GM21360 (cell line): ENCODE measurements at regions not wholly inside any gene's neighbourhood (a gene's known extent, or its start where the extent isn't known, plus 50 kb on each side); places are given as distances from the start of the nearest gene placed in this dataset.
"Not testable (repeated sequence)": the region's sequence is repeated elsewhere in the genome, so short reads cannot be mapped to it uniquely, and the experiment has no call there.

Experiments used
- ATAC-seq: cut with Tn5 transposase; IDR thresholded peaks from one replicate; pipeline ENCODE4 v1.9.1; 2021; ENCODE audit warnings: mild to moderate bottlenecking, moderate library complexity; ENCODE audit not compliant: unreplicated experiment

DNA sequence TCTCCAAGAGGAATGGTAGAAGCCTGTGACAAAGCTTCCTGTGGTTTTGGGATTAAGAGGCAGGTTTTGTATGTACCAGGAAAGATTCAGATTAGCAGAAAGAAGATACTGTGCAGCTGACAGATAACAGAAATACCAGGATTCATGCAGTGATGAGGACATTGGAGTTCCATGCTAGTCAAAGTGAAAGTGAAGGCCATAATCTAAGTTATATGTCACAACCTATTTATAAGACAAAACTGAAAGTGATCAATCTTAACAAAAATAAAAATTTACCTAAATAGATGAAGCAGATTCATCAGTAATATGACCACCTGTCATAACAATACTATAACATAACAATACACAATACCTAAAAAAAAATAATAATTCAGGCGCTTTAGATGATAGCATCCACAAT lies 1305.2 kb upstream of the PCDH9 start:
- peak; percentile 93 for ATAC-seq

DNA sequence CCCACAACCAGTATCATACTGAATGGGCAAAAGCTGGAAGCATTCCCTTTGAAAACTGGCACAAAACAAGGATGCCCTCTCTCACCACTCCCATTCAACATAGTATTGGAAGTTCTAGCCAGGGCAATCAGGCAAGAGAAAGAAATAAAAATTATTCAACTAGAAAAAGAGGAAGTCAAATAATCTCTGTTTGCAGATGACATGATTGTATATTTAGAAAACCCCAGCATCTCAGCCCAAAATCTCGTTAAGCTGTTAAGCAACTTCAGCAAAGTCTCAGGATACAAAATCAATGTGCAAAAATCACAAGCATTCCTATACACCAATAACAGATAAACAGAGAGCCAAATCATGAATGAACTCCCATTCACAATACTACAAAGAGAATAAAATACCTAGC lies 1297.0 kb upstream of the PCDH9 start:
- not testable (repeated sequence) for ATAC-seq

DNA sequence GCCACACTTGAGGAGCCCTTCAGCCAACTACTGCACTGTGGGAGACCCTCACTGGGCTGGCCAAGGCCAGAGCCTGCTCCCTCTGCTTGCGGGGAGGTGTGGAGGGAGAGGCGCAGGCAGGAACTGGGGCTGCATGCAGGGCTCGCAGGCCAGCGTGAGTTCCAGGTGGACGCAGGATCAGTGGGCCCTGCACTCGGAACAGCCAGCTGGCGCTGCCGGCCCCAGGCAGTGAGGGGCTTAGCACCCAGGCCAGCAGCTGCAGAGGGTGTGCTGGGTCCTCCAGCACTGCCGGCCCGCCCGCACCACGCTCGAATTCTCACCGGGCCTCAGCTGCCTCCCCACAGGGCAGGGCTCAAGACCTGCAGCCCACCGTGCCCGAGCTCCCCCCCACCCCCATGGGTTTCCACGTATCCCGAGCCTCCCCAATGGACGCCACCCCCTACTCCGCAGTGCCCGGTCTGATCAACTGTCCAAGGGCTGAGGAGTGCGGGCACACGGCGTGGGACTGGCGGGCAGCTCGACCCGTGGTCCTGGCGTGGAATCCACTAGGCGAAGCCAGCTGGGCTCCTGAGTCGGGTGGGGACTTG lies 1293.8 kb upstream of the PCDH9 start:
- no peak for ATAC-seq

DNA sequence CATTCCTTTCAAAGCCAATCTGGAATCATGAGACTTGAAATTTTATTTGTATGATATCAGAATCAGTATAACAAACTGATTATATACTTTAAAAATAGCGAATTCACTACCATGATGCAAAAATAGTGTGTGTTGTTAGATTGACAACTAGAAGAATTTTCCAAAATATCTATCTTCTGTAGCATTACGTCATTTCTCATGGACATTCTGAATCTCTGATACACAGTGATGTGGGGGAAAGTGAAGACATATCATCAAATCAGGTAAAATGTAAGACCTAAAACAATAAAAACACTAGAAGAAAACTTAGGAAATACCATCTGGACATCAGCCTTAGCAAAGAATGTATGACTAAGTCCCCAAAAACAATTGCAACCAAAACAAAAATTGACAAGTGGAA lies 1292.0 kb upstream of the PCDH9 start:
- no peak for ATAC-seq

DNA sequence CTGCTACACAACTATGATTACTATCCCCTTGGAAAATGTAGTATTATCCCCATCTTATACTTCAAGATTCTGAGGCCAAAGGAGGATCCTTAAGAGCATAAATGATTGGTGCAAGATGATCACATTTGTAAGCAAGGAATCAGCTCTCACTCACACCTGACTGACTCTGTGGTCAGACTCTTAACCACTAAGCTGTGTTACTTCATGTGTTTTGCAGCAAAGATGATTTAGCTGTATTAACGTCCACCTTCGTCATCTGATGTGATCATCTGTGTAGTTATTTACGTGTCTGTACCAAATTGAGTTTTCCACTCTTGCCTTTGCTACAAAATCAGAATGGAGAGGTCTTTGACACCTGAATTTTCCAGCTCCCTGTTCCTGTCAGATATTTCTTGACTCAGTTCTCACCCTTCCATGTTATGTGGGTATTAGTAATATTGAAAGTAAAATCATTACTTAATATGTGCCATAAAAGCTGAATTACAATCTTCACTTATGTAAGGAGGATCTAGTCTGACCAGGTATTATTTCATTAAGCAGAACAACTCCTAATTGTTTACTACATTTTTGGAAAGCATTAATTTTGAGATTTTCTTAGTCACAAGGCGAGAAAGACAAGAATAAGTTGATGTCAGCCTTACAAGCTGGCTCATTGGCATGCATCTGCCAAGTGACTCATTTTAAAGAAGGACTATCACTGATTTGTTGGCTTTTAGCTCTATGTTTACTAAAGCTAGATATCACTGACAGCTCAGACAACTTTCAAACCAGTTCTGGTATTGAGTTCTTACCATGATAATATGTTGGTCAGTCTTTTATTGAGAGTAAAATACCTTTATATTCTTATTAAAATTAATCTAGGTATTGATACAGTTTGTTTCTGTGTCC lies 1279.8 kb upstream of the PCDH9 start:
- peak; percentile 88 for ATAC-seq

DNA sequence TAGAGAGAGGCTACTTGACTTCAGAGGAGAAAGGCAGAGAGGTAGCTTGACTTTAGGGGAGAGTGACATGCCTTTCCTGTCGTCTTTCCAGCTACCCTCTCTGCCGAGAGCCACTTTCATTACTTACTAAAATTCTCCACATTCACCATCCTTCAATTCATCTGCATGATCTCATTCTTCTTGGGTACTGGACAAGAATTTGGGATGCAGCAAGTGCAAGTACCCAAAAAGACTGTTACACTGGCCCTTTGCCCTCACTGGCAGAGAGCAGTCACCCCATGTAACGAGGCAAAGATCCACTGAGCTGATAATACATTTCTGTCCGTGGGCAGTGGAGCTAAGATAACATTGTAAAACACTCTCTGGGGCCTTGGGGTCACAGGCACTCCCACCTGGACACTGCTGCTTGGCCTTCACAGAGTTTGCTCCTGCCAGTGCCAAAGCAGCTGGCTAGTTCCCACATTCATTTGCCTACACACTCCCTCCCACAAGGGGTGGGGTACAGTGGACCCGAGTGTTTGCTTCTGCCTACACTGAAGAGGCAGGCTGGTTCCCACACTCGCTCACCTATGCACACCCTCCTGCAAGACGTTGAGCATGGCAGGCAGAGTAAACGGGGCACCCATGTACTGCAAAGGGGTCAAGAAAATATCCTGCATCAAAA lies 1276.9 kb upstream of the PCDH9 start:
- no peak for ATAC-seq

DNA sequence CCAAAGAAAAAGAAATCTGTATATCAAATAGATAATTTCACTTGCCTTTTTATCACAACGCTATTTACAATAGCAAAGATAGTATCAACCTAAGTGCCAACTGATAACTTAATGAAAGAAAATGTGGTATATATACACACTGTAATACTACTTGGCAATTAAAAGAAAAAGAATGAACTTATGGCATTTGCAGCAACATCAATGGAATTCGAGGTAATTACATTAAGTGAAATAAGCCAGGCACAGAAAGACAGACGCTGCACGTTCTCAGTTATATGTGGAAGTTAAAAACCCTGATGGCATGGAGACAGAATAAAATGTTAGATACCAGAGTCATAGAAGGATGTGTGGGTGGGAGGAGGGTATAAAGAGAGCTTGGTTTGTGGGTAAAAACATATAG lies 1260.5 kb upstream of the PCDH9 start:
- no peak for ATAC-seq

DNA sequence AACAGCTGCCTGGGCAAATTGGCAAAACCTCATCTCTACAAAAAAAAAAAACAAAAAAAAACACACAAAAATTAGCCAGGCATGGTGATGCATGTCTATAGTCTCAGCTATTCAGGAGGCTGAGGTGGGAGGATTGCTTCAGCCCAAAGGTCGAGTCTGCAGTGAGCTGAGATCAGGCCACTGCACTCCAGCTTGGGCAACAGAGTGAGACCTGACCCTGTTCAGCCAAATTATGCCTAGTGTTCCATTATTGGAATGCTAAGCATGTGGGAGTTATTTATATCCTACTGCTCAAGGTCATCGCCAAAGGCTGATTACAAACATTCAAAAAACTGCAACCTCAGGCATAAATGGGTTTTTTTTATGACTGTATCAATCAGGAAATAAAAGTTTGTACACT lies 1251.0 kb upstream of the PCDH9 start:
- ATAC-seq, result no peak

DNA sequence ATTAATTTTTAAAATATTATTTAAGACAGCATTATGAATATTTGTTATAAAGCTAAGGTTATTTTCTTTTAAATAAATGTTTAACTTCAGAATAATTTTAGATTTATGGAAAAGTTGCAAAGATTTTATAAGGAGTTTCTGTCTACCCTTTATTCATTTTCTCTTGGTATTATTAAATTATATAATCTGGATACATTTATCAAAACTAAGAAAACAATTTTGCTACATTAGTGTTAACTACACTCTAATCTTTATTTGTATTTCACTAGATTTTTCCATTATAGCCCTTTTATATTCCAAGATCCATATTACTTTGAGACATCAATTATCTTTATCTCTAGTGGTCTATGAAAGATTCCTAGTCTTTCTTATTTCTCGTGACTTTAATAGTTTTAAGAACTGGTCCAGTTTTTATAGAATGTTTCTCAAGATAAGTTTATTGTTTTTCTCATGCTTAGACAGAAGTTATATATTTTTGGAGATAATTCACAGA lies 1243.7 kb upstream of the PCDH9 start:
- ATAC-seq, result no peak

DNA sequence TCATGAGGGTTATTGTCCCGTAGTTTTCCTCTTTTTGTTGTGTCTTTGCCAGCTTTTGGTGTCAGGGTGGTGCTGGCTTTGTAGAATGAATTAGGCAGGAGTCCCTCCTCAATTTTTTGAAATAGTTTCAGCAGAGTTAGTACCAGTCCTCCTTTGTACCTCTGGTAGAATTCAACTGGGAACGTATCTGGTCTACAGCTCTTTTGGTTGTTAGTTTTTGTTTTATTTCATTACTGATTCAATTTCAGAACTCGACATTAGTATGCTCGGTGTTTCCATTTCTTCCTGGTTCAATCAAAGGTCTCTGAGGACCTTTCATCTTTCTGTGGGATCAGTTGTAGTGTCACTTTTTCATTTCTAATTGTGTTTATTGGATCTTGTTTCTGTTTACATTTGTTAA lies 1237.0 kb upstream of the PCDH9 start:
- ATAC-seq, result no peak

DNA sequence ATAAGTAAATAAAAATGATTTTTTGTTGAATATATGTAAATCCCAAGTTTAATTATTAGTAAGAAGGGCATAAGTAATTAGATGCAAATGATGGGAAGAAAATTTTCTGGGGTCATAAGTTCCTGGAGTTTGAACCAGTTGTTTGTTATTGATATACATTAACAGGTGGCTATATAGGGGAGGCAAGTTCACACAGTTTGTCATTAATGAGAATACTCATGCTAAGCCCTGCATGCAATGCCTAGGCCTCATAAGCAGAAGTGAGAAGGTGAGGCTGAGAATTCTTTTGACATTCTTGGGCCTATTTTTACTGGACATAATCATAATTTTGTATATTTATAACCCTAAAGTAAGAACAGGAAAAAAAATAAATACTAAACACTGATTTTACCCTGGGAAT lies 1210.7 kb upstream of the PCDH9 start:
- ATAC-seq, result no peak

DNA sequence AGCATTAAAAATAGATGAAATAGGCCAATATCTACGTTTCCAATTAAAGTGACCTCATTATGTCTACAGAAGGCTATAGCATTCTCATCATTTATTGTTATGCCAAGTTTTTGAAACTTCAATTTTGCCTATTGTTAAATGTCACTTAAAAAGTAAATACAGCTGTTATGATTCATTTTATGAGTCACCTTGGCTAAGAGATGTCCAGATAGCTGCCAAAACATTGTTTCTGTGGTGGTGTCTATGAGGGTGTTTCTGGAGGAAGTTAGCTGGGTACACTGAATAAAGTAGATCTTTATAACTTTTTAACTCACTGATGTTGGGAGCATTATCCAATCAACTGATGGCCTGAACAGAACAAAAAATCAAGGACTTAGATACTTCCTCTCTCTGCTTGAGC lies 1209.7 kb upstream of the PCDH9 start:
- no peak for ATAC-seq

DNA sequence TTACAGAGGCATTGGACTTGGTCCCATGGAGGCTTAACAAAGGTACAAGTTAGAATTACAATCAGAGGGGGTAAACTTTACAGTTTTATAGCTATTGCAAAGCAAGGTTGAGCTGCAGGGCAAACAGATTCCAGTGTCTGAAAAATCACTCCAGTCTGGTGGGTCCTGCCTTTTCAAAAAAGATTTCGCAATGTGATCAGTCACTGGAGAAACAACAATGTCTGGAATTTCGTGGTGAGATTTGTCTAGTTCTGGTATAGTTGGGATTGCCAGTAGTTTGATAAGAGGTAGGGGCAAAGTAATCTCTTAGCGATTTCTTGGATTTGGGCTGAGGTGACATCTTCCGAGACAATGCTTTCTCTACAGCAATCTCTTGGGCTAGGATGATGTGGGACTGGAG lies 1198.2 kb upstream of the PCDH9 start:
- ATAC-seq, result no peak

DNA sequence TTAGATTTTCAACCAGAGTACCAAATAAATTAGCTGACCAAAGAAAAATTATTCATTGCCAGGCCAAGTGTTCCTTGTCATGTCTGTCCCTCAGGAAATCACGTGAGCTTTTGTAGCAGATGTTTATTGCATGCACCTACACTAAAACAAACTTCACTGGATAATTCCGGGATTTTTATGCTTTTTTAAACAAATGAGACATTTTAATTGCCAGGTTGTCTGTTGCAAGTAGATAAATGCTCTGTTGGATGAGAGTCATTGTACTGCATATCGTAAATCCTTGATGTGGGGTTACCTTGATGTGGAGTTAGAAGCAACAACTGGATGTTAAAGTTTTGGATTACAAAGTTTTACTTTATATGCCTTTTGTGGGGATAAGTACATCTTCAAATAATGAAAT lies 1187.7 kb upstream of the PCDH9 start:
- ATAC-seq, result no peak

DNA sequence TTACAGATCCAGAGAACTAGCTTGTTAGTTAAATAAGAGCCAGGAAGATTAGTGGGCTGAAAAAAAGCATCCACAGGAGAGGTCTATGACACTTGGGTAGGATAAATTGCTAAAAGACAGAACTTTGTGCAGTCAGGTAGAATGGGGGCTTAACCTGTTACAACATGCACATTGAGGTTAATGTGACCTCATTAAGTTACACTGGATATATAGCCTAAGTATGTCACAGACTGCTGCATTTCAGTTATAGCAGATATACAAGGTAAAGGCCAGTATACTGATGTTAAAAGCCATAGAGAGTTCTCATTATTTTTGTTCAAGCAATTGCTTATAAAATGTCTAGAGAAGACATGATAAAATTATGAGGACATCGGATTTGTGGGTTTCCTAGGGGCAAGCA lies 1179.9 kb upstream of the PCDH9 start:
- no peak for ATAC-seq

DNA sequence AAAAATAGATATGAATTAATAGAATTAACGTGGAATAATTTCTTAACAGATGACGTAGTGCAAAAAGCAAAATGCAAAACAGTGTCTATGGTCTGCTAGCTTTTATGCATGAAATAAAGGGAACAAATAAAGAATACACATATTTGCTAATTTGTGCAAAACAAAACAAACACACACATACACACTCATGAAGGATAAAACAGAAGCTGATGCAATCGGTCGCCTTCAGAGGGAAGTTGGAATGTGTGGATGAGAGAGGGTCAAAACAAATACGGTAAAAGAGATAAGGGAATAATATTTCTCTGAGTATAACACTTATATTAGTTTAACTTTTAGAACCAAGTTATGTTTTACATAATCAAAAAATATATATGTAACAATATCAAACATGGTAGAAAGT lies 1160.9 kb upstream of the PCDH9 start:
- ATAC-seq, result no peak

DNA sequence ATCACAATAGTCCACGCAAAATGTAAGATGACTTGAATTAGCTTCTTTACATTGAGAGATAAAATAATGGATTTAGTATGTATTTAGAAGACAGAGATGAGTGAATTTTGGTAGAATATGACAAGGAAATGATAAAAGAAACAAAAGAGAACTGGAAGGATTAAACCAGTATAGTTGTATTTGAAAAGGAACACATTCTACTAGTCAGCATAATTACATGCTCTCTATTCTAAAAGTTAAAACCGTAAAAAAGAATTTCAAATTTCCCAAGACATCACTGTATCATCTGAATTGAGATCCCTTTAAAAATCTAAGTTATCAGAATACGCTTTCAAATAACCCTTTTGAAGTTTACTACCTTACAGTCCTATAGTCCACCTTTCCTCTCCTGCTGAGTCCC lies 1156.7 kb upstream of the PCDH9 start:
- ATAC-seq, result no peak

DNA sequence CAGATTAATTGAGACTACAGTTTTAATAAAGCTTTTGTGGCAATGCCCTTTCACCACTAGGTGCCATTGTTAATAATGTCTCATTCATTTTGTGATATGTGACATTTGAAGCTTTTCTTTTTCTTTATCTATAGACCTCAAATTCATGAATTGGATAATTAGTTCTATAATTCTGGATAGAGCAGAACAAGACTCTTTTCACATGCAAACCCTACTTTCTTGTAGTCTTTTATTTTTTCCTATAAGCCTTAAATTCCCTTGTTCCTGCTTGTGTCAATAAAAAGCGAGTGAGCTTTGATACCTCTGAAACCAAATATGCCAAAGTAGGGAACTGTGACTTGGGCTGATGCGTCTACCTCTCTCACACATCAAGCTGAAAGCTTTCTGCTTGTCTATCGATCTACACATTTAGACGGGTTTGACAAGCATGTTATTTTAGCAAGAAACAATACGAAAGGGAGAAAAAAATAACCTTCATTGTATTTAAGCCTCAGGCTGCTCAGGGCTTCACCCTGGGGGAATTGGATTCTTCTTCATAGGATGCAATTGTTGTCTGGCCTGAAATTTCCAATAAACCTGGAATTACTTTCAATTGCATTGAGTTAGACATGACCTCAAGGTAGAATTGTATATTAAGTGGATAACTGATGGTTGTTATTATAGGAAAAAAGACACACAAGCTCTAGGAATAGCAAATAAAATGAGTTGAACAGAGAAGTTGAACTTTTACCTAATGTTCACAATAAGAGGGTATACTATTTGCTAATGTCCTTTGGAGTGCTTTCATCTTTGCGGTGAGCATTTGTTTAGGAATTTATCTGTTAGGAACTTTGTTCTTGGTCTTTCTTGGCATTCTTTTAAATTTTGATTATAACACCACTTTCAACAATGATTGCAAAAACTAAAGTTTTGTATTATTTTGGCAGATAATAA lies 1150.2 kb upstream of the PCDH9 start:
- ATAC-seq, result no peak

DNA sequence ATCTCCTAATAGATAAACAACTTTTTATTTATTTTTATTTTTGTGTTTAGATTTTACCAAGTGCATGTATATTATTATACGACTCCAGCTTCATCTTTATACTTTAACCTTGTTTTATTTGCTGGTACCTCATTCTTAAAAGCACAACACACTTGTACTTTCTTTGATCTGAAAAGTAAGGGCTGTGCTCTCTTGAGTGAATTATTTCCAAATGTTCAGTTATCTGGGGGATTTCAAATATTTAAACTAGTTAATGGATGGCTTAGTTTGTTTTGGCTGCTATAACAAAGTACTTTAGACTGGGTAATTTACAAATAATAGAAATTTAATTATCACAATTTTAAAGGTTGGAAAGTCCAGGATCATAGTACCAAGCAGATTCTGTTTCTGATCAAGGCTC lies 1148.2 kb upstream of the PCDH9 start:
- ATAC-seq, result no peak

DNA sequence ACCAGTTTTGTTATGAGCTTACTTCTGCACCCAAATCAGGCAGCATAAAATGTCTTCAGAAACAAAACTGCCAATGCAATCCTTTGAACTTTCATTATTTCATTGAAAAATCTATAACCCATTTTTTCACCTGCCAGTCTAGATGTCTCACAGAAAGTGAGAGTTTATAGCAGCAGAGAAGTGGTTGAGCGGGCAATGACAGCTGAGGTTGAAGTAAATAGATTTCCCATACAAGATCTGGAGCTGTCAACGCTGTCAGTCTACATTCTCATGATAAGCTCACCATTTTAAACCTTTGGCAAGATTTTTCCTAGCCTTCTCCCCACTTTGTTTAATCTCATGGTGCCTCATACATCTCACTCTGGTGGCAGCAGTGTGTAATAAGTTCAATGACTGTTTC lies 1144.9 kb upstream of the PCDH9 start:
- no peak for ATAC-seq

DNA sequence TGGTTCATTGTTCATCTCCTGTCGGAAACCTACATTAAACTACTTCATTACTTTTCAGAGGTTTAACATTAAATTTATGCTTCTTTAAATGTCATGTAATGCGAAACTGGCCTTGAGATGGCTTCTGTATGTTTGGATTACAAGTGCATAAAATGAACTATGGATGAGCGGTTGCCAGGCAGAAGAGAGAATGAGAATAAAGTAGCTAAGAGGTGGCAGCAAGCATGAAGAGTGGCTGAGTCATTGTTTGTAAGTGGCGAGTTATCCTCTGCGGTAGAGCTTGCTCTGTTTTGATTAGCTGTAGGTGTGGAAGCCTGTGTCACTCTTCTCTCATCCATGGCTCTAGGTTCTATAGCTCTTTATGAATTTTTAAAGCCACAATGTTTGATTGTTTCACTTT lies 1139.6 kb upstream of the PCDH9 start:
- no peak for ATAC-seq
